GM23248 (cell line): ENCODE measurements at regions not wholly inside any gene's neighbourhood (a gene's known extent, or its start where the extent isn't known, plus 50 kb on each side); places are given as distances from the start of the nearest gene placed in this dataset.

Experiments
- DNase-seq: peaks from one replicate; pipeline ENCODE4 v3.0.0-alpha.2; 2015
- H2AFZ ChIP-seq: fragments of 200-600 bp; sonication (generic); 2 replicates; pipeline ENCODE4 v1.6.1; 2016; ENCODE audit warnings: antibody characterized with exemption
- H3F3A ChIP-seq: fragments of 200-600 bp; sonication (generic); 2 replicates; pipeline ENCODE4 v1.6.1; 2016; ENCODE audit warnings: mild to moderate bottlenecking, antibody characterized with exemption, mixed run types; ENCODE audit not compliant: insufficient read depth
- H3K27ac ChIP-seq: fragments of 200-600 bp; sonication (generic); 2 replicates; pipeline ENCODE4 v1.5.1; 2016; ENCODE audit warnings: mild to moderate bottlenecking
- H3K27me3 ChIP-seq: fragments of 200-600 bp; sonication (generic); replicated peaks from 2 replicates; pipeline ENCODE4 v1.6.1; 2016; ENCODE audit warnings: mild to moderate bottlenecking; ENCODE audit not compliant: insufficient read depth
- H3K36me3 ChIP-seq: fragments of 200-600 bp; sonication (generic); 2 replicates; pipeline ENCODE4 v1.6.1; 2016; ENCODE audit warnings: low read depth, mild to moderate bottlenecking
- H3K4me1 ChIP-seq: fragments of 200-600 bp; sonication (generic); 2 replicates; pipeline ENCODE4 v1.6.1; 2016; ENCODE audit warnings: mild to moderate bottlenecking; ENCODE audit not compliant: insufficient read depth
- H3K4me2 ChIP-seq: fragments of 200-600 bp; sonication (generic); one replicate; pipeline ENCODE4 v1.6.1; 2016; ENCODE audit warnings: mild to moderate bottlenecking; ENCODE audit not compliant: unreplicated experiment
- H3K4me3 ChIP-seq: fragments of 200-600 bp; sonication (generic); 2 replicates; pipeline ENCODE4 v1.5.1; 2016; ENCODE audit warnings: mild to moderate bottlenecking
- H3K79me2 ChIP-seq: fragments of 200-600 bp; sonication (generic); 2 replicates; pipeline ENCODE4 v1.6.1; 2016; ENCODE audit warnings: mild to moderate bottlenecking; ENCODE audit not compliant: insufficient read depth
- H3K9ac ChIP-seq: fragments of 200-600 bp; sonication (generic); 2 replicates; pipeline ENCODE4 v1.6.1; 2016; ENCODE audit warnings: mild to moderate bottlenecking
- H3K9me2 ChIP-seq: fragments of 200-600 bp; sonication (generic); 2 replicates; pipeline ENCODE4 v1.6.1; 2016; ENCODE audit warnings: mixed run types, mild to moderate bottlenecking, moderate library complexity; ENCODE audit not compliant: insufficient read depth
- H3K9me3 ChIP-seq: fragments of 200-600 bp; sonication (generic); one replicate; pipeline ENCODE4 v1.6.1; 2017; ENCODE audit warnings: low read depth
- H4K20me1 ChIP-seq: fragments of 200-600 bp; sonication (generic); 2 replicates; pipeline ENCODE4 v1.6.0; 2016; ENCODE audit not compliant: insufficient read depth
- EZH2 ChIP-seq: fragments of 200-600 bp; sonication (generic); IDR thresholded peaks from 2 replicates; pipeline ENCODE4 v1.6.1; 2018; ENCODE audit warnings: antibody characterized with exemption, mild to moderate bottlenecking; ENCODE audit not compliant: insufficient read depth, poor library complexity, severe bottlenecking
- EZH2phosphoT487 ChIP-seq: fragments of 200-600 bp; sonication (generic); IDR thresholded peaks from 2 replicates; pipeline ENCODE4 v1.6.1; 2018; ENCODE audit warnings: antibody characterized with exemption, moderate library complexity, mild to moderate bottlenecking, low read depth; ENCODE audit not compliant: insufficient read depth
- WGBS, 2 experiments: methylation state at CpG; one replicate each; pipeline ENCODE4 v1.1.6; 2015 to 2017; ENCODE audit warnings: low lambda C conversion rate in 2 of 2, low coverage in 1 of 2; ENCODE audit errors: missing lambda C conversion rate in 2 of 2; 5-methylcytosine and 5-hydroxymethylcytosine counted together
- in situ Hi-C: fragments of 300-500 bp; cut with MboI; formaldehyde crosslinking; loops from 2 replicates; pipeline ENCODE4 v1.15.0; 2020

DNA sequence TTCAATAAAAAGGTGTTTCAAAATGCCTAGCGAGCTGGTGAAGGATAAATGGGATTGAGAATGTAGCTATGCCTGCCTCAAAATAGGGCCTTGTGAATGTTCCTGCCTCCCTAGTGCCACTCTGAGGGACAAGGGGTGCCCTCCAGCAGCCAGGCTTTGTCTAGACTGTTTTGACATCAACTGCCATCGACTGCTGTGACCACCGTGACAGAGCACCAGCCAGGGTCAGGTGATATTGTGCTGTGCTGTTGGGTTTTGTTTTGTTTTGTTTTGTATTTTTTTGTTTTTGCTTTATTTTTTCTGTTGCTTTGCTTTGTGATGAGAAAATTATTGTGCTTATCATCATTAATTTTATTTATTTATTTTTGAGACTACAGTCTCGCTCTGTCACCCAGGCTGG, 144.8 kb downstream of the SMAD6 start:
- H3K4me3 ChIP-seq, result no peak overlapping the region
- no peaks in the 10 kb centered on the region for H3K9me2 ChIP-seq
- 89 to 92% methylated on average over 4 of the region's 4 CpGs for WGBS, 2 experiments
- H3K4me1 ChIP-seq, result peaks cover 22% of the 10 kb centered on the region
- H3K79me2 ChIP-seq, result peaks cover 53% of the 10 kb centered on the region
- H3K36me3 ChIP-seq, result no peaks in the 10 kb centered on the region
- no peak overlapping the region for H2AFZ ChIP-seq
- H3K9ac ChIP-seq, result no peak overlapping the region
- H3F3A ChIP-seq, result peaks cover 14% of the 10 kb centered on the region
- no peaks in the 10 kb centered on the region for H4K20me1 ChIP-seq
- no peak overlapping the region for H3K4me2 ChIP-seq
- H3K27me3 ChIP-seq, result no peaks in the 10 kb centered on the region
- no peak for TF ChIP-seq EZH2
- TF ChIP-seq EZH2phosphoT487, result no peak
- H3K27ac ChIP-seq, result no peak overlapping the region
- in situ Hi-C loops, result loop anchor here (10.0 kb wide), 1 partner anchor 132 kb away; no protein-coding TSS in a partner anchor
- H3K9me3 ChIP-seq, result no peaks in the 10 kb centered on the region
- no peak for DNase-seq

DNA sequence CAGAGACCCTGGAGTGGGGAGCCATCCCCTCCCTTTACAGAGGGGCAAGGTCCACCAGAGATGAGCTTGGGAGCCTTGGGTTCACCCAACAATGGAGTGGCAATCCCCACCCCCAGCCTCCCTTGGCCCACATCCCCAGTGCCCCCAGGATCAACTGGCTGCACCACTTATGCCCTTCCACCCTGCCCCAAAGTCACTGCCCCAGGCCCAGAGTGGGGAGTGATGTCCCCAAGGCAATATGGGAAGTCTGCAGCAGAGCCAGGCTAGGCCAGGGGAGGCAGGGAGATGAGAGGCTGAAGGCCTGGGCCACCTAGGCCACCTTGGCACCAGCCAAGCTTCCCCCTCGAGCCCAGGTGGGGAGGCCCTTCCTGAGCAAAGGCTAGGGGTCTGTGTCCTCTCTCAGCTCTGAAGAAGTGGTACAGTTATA, 145.5 kb downstream of the SMAD6 start:
- H3K4me3 ChIP-seq, result no peak overlapping the region
- H3K27me3 ChIP-seq, result no peaks in the 10 kb centered on the region
- H3K9ac ChIP-seq, result no peak overlapping the region
- in situ Hi-C loops, result loop anchor here (10.0 kb wide), 1 partner anchor 133 kb away; no protein-coding TSS in a partner anchor
- no peak for DNase-seq
- H3K4me2 ChIP-seq, result no peak overlapping the region
- peaks cover 13% of the 10 kb centered on the region for H3F3A ChIP-seq
- peaks cover 20% of the 10 kb centered on the region for H3K4me1 ChIP-seq
- H3K27ac ChIP-seq, result no peak overlapping the region
- no peaks in the 10 kb centered on the region for H4K20me1 ChIP-seq
- 80 to 91% methylated on average over 1 of the region's 1 CpG for WGBS, 2 experiments
- H3K9me3 ChIP-seq, result no peaks in the 10 kb centered on the region
- no peaks in the 10 kb centered on the region for H3K9me2 ChIP-seq
- no peak for TF ChIP-seq EZH2
- TF ChIP-seq EZH2phosphoT487, result no peak
- H3K36me3 ChIP-seq, result no peaks in the 10 kb centered on the region
- H3K79me2 ChIP-seq, result peaks cover 53% of the 10 kb centered on the region
- no peak overlapping the region for H2AFZ ChIP-seq

DNA sequence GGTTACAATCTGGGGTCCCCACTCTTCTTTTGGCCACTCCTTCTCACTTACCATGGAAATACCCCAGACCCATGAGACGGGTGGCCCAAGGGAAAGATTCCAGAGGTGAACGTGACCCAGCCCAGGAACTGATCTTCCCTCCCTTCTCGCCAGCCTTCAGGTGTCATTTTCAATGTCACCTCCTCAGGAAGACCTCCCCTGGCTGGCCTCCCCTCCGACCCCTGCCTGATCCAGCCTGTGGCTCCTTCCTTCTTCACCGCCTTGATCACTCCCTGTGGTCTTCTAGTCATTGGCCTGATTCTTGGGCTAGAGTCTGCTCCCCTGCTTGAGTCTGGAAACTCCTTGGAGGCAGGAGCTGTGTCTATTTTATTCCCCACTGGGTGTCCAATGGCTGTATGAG, 146.1 kb downstream of the SMAD6 start:
- no peak overlapping the region for H3K27ac ChIP-seq
- H4K20me1 ChIP-seq, result no peaks in the 10 kb centered on the region
- TF ChIP-seq EZH2 (no peak), EZH2phosphoT487 (no peak)
- no peak for DNase-seq
- no peak overlapping the region for H3K4me3 ChIP-seq
- H3K9ac ChIP-seq, result no peak overlapping the region
- H3K27me3 ChIP-seq, result no peaks in the 10 kb centered on the region
- H3K9me3 ChIP-seq, result no peaks in the 10 kb centered on the region
- no peaks in the 10 kb centered on the region for H3K9me2 ChIP-seq
- peaks cover 10% of the 10 kb centered on the region for H3F3A ChIP-seq
- no peaks in the 10 kb centered on the region for H3K36me3 ChIP-seq
- no peak overlapping the region for H3K4me2 ChIP-seq
- WGBS, 2 experiments, result 97 to 98% methylated on average over 5 of the region's 5 CpGs
- in situ Hi-C loops, result loop anchor here (10.0 kb wide), 1 partner anchor 133 kb away; no protein-coding TSS in a partner anchor
- H3K4me1 ChIP-seq, result peaks cover 18% of the 10 kb centered on the region
- H3K79me2 ChIP-seq, result peaks cover 50% of the 10 kb centered on the region
- no peak overlapping the region for H2AFZ ChIP-seq

DNA sequence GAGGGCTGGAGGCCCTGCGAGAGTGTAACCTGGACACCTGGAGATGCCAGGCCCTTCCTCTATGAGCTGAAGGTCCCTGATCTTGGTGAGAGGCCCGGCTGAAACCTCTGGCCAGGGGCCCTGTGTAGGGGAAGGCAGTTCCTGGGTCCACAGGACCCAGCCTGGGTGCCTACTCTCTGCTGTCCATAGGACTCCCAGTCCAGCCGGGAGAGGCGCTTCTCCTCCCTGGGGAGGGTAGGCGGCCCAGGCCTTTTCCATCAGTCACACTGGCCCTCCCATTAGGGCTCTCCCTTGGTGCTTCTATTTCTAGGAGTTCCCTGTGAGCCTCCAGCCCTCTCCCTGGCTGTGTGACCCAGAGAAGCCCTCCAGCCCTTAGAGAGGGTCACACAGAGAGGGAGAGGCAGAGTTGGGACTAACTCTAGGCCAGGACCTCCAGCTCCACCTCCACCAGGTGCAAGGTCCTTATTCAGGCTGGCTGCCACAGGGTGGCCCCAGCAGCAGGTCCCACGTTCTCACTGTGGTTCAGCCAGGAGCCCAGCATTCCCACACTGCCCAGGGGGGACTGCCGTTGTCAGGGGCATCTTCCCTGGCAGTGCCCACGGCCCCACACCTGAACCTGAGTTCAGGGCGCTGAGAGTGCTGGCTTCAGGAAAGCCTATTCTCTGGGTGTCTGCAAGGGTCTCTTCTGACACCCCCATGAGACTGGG, 146.8 kb downstream of the SMAD6 start:
- in situ Hi-C loops, result loop anchor here (10.0 kb wide), 1 partner anchor 134 kb away; no protein-coding TSS in a partner anchor
- no peak for DNase-seq
- H3K4me3 ChIP-seq, result no peak overlapping the region
- no peaks in the 10 kb centered on the region for H3K36me3 ChIP-seq
- no peaks in the 10 kb centered on the region for H3K27me3 ChIP-seq
- H3K4me1 ChIP-seq, result peaks cover 13% of the 10 kb centered on the region
- WGBS, 2 experiments, result 91 to 96% methylated on average over 9 of the region's 9 CpGs
- peaks cover 5% of the 10 kb centered on the region for H3F3A ChIP-seq
- peaks cover 47% of the 10 kb centered on the region for H3K79me2 ChIP-seq
- H3K9me2 ChIP-seq, result no peaks in the 10 kb centered on the region
- H2AFZ ChIP-seq, result no peak overlapping the region
- TF ChIP-seq EZH2 (no peak), EZH2phosphoT487 (no peak)
- H3K27ac ChIP-seq, result no peak overlapping the region
- no peaks in the 10 kb centered on the region for H4K20me1 ChIP-seq
- H3K9ac ChIP-seq, result no peak overlapping the region
- no peak overlapping the region for H3K4me2 ChIP-seq
- H3K9me3 ChIP-seq, result no peaks in the 10 kb centered on the region
